ENCODE measurements at regions not wholly inside any gene's neighbourhood (a gene's known extent, or its start where the extent isn't known, plus 50 kb on each side); places are given as distances from the start of the nearest gene placed in this dataset.

DNA sequence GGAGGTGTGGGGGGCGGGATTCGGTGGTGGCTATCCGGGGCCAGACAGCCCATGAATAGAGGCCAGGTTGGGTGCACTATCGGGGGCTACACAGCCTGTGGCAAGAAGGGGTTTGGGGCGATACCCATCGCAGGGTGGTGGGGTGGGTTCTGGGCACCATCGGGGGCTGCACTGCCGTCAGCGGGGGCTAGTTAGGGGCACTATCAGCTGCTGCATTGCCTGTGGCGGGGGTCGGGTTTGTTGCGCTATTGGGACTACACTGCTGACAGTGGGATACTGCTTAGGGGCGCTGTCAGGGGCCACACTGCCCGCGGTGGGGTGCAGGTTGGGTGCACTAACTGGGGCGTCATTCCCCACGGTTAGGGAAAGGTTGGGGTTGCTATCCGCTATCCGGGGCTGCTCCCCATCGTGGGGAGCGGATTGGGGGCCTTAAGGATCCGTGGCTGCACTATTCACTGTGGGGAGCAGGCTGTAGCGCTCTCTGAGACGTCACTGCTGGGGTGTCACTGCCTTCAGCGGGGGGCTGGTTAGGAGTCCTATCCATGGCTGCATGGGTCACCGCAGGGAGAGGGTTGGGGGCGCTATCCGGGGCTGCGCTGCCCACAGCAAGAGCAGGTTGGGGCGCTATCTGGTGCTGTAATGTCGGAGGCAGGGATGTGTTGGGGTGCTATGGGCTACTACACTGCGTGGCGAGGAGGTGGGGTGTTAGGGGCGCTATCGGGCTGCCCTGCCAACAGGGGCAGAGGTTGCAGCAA, 76.5 kb upstream of the SLC35G4 start (continued):
- TF ChIP-seq, protein P1, sequence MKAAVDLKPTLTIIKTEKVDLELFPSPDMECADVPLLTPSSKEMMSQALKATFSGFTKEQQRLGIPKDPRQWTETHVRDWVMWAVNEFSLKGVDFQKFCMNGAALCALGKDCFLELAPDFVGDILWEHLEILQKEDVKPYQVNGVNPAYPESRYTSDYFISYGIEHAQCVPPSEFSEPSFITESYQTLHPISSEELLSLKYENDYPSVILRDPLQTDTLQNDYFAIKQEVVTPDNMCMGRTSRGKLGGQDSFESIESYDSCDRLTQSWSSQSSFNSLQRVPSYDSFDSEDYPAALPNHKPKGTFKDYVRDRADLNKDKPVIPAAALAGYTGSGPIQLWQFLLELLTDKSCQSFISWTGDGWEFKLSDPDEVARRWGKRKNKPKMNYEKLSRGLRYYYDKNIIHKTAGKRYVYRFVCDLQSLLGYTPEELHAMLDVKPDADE (IDR thresholded peaks at IDR 0.05) = no peak
- TF ChIP-seq, protein P2, sequence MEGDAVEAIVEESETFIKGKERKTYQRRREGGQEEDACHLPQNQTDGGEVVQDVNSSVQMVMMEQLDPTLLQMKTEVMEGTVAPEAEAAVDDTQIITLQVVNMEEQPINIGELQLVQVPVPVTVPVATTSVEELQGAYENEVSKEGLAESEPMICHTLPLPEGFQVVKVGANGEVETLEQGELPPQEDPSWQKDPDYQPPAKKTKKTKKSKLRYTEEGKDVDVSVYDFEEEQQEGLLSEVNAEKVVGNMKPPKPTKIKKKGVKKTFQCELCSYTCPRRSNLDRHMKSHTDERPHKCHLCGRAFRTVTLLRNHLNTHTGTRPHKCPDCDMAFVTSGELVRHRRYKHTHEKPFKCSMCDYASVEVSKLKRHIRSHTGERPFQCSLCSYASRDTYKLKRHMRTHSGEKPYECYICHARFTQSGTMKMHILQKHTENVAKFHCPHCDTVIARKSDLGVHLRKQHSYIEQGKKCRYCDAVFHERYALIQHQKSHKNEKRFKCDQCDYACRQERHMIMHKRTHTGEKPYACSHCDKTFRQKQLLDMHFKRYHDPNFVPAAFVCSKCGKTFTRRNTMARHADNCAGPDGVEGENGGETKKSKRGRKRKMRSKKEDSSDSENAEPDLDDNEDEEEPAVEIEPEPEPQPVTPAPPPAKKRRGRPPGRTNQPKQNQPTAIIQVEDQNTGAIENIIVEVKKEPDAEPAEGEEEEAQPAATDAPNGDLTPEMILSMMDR (conservative IDR thresholded peaks at IDR 0.05; ENCODE audit: low read depth in 2 of 2) = no peak
- TF ChIP-seq NANOG (IDR thresholded peaks at IDR 0.05; ENCODE audit: borderline replicate concordance) (no peak), EZH2 (IDR thresholded peaks at IDR 0.05; ENCODE audit: low read depth, unreplicated experiment) (no peak), ZNF331 (CRISPR knock-in tag; IDR thresholded peaks at IDR 0.05; ENCODE audit: low read depth) (no peak), STAT1 (IDR thresholded peaks at IDR 0.05; ENCODE audit: unreplicated experiment) (no peak), POLR2AphosphoS5 (IDR thresholded peaks at IDR 0.05; ENCODE audit: low read depth) (no peak)

DNA sequence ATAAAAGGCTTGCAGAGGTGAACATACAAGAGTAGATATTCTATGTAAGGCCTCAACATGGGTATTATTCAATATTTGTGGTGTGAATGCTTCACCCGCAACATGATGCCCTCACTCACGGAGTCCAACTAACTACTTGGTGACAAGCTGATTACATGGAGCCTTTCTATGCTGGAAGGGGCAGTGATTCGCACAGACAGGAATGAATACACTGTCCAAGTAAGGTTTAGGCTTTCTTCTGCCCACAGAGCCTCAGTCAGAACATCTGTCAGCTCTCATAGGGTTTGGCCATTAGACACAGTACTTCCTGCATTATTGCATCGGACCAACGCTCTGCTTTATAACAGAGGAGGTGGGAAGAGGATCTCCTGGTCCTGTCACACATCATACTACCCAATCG, 80.3 kb upstream of the SLC35G4 start:
- DNase-seq (ENCODE audit: low spot score) (no peak), ATAC-seq (no peak)
- Mint-ChIP-seq H3K27ac (no peak overlapping the region), H3K36me3 (ENCODE audit: low read depth) (peaks cover 4% of the 10 kb centered on the region; the same call in 1 of the 3 replicates), H3K4me1 (no peaks in the 10 kb centered on the region; the same call in 2 of the 3 replicates), H3K27me3 (ENCODE audit: insufficient read depth, low read depth, poor library complexity) (no peaks in the 10 kb centered on the region), H3K4me3 (no peak overlapping the region), H3K9me3 (peaks cover 7% of the 10 kb centered on the region)
- Histone ChIP-seq H3K27me3 (ENCODE audit: insufficient read depth) (no peaks in the 10 kb centered on the region), H4K20me1 (replicated peaks; ENCODE audit: insufficient read depth) (no peaks in the 10 kb centered on the region), H3K9me2 (ENCODE audit: insufficient read depth) (no peaks in the 10 kb centered on the region), H3K27ac (ENCODE audit: low read depth) (no peak overlapping the region), H3K4me2 (no peak overlapping the region), H3K4me3 (no peak overlapping the region), H3K4me1 (ENCODE audit: insufficient read depth) (no peaks in the 10 kb centered on the region), H2AFZ (no peak overlapping the region), H3F3A (replicated peaks; ENCODE audit: low read depth) (no peaks in the 10 kb centered on the region), H3K36me3 (ENCODE audit: insufficient read depth) (no peaks in the 10 kb centered on the region), H3K79me2 (replicated peaks; ENCODE audit: insufficient read depth) (no peaks in the 10 kb centered on the region)
- TF ChIP-seq, protein P1 (IDR thresholded peaks at IDR 0.05) = no peak
- TF ChIP-seq NANOG (IDR thresholded peaks at IDR 0.05; ENCODE audit: borderline replicate concordance) (no peak), ZNF331 (CRISPR knock-in tag; IDR thresholded peaks at IDR 0.05; ENCODE audit: low read depth) (no peak), EZH2phosphoT487 (IDR thresholded peaks at IDR 0.05; ENCODE audit: unreplicated experiment) (no peak), POLR2AphosphoS5 (IDR thresholded peaks at IDR 0.05; ENCODE audit: low read depth) (no peak), ZNF114 (CRISPR knock-in tag; IDR thresholded peaks at IDR 0.05) (no peak), JUNB (IDR thresholded peaks at IDR 0.05; ENCODE audit: unreplicated experiment) (no peak), STAT1 (IDR thresholded peaks at IDR 0.05; ENCODE audit: unreplicated experiment) (no peak)
- TF ChIP-seq, protein P3, sequence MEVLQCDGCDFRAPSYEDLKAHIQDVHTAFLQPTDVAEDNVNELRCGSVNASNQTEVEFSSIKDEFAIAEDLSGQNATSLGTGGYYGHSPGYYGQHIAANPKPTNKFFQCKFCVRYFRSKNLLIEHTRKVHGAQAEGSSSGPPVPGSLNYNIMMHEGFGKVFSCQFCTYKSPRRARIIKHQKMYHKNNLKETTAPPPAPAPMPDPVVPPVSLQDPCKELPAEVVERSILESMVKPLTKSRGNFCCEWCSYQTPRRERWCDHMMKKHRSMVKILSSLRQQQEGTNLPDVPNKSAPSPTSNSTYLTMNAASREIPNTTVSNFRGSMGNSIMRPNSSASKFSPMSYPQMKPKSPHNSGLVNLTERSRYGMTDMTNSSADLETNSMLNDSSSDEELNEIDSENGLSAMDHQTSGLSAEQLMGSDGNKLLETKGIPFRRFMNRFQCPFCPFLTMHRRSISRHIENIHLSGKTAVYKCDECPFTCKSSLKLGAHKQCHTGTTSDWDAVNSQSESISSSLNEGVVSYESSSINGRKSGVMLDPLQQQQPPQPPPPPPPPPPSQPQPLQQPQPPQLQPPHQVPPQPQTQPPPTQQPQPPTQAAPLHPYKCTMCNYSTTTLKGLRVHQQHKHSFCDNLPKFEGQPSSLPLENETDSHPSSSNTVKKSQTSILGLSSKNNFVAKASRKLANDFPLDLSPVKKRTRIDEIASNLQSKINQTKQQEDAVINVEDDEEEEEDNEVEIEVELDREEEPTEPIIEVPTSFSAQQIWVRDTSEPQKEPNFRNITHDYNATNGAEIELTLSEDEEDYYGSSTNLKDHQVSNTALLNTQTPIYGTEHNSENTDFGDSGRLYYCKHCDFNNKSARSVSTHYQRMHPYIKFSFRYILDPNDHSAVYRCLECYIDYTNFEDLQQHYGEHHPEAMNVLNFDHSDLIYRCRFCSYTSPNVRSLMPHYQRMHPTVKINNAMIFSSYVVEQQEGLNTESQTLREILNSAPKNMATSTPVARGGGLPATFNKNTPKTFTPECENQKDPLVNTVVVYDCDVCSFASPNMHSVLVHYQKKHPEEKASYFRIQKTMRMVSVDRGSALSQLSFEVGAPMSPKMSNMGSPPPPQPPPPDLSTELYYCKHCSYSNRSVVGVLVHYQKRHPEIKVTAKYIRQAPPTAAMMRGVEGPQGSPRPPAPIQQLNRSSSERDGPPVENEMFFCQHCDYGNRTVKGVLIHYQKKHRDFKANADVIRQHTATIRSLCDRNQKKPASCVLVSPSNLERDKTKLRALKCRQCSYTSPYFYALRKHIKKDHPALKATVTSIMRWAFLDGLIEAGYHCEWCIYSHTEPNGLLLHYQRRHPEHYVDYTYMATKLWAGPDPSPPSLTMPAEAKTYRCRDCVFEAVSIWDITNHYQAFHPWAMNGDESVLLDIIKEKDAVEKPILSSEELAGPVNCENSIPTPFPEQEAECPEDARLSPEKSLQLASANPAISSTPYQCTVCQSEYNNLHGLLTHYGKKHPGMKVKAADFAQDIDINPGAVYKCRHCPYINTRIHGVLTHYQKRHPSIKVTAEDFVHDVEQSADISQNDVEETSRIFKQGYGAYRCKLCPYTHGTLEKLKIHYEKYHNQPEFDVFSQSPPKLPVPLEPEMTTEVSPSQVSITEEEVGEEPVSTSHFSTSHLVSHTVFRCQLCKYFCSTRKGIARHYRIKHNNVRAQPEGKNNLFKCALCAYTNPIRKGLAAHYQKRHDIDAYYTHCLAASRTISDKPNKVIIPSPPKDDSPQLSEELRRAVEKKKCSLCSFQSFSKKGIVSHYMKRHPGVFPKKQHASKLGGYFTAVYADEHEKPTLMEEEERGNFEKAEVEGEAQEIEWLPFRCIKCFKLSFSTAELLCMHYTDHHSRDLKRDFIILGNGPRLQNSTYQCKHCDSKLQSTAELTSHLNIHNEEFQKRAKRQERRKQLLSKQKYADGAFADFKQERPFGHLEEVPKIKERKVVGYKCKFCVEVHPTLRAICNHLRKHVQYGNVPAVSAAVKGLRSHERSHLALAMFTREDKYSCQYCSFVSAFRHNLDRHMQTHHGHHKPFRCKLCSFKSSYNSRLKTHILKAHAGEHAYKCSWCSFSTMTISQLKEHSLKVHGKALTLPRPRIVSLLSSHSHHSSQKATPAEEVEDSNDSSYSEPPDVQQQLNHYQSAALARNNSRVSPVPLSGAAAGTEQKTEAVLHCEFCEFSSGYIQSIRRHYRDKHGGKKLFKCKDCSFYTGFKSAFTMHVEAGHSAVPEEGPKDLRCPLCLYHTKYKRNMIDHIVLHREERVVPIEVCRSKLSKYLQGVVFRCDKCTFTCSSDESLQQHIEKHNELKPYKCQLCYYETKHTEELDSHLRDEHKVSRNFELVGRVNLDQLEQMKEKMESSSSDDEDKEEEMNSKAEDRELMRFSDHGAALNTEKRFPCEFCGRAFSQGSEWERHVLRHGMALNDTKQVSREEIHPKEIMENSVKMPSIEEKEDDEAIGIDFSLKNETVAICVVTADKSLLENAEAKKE (CRISPR knock-in tag; IDR thresholded peaks at IDR 0.05) = no peak
